HFF-Myc (cell line): ENCODE measurements at regions not wholly inside any gene's neighbourhood (a gene's known extent, or its start where the extent isn't known, plus 50 kb on each side); places are given as distances from the start of the nearest gene placed in this dataset.

ENCODE experiments used
- DNase-seq: peaks from one replicate; pipeline ENCODE4 v3.0.0-alpha.2; 2011; ENCODE audit warnings: low read depth; ENCODE audit errors: extremely low read depth
- H3K4me3 ChIP-seq: replicated peaks from 2 replicates; pipeline ENCODE4 v1.5.1; 2011; ENCODE audit warnings: low read depth, mild to moderate bottlenecking, control low read depth, low read length
- CTCF ChIP-seq: IDR thresholded peaks from 2 replicates; pipeline ENCODE4 v1.5.1; 2012; ENCODE audit warnings: mild to moderate bottlenecking, low read depth, low read length, control low read depth; ENCODE audit errors: missing control alignments

GRCh38 chr14:100399052-100399849, 76.1 kb downstream of the SLC25A47 start:
- no peak for DNase-seq
- no peak for TF ChIP-seq CTCF
- no peak overlapping the region for H3K4me3 ChIP-seq

- no peak overlapping the region for H3K4me3 ChIP-seq
- no peak for TF ChIP-seq CTCF
- no peak for DNase-seq
Measured at GRCh38 chr14:100400115-100400514, 77.0 kb downstream of the SLC25A47 start.

- H3K4me3 ChIP-seq = no peak overlapping the region
- TF ChIP-seq CTCF = no peak
- DNase-seq = no peak
Measured at GRCh38 chr14:100401031-100401692, 78.0 kb downstream of the SLC25A47 start.

- H3K4me3 ChIP-seq = no peak overlapping the region
- TF ChIP-seq CTCF = no peak
- DNase-seq = no peak
Measured at GRCh38 chr14:100401792-100402191, 78.7 kb downstream of the SLC25A47 start.

- H3K4me3 ChIP-seq = no peak overlapping the region
- no peak for TF ChIP-seq CTCF
- no peak for DNase-seq
Measured at GRCh38 chr14:100402631-100403030, 79.5 kb downstream of the SLC25A47 start.

- no peak for TF ChIP-seq CTCF
- no peak overlapping the region for H3K4me3 ChIP-seq
Measured at GRCh38 chr14:100403105-100403504, 80.0 kb downstream of the SLC25A47 start.

More at GRCh38 chr14:100403105-100403504, 80.0 kb downstream of the SLC25A47 start:
- DNase-seq = no peak
